GM18505 (cell line): ENCODE measurements at regions not wholly inside any gene's neighbourhood (a gene's known extent, or its start where the extent isn't known, plus 50 kb on each side); places are given as distances from the start of the nearest gene placed in this dataset.

Experiments used
- ATAC-seq: cut with Tn5 transposase; IDR thresholded peaks from one replicate; pipeline ENCODE4 v1.9.1; 2021; ENCODE audit not compliant: unreplicated experiment
- POLR2A ChIP-seq: IDR thresholded peaks from 4 replicates; pipeline ENCODE4 v1.6.1; 2011; ENCODE audit warnings: borderline replicate concordance; ENCODE audit not compliant: insufficient read depth, insufficient read length; ENCODE audit errors: extremely low read depth

DNA sequence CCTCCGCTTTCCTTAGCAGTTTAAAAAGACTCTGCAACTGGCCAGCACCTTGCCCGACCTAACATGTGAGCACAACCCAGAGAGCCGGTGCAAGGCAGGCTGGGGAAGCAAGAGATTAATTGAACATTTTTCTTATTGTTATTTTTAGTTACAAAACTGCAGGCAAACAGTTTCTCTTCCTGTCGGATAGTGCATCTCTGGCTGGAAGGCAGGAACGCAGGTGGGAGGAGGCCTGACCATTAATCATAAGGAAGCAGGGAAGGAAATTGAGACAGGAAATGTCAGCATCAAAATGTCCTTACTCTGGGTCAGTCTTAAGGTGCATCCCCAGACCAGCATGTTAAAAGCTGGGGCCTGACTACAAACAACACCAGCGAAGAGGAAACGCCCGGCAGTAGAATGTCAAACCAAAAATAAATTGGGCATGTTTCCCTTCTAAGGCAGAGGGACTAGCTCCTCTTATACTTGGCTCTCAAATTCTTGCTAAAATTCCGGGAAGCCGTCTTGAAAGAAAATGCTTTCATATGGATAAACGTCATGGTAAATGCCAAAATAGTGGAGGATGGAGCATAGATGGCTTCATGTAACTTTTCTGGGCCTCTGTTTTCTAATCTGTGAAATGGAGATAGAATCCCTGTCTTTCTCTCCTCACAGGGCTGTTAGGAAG is 226.8 kb downstream of the RAP2A start:
- no peak for ATAC-seq
- TF ChIP-seq POLR2A = no peak

DNA sequence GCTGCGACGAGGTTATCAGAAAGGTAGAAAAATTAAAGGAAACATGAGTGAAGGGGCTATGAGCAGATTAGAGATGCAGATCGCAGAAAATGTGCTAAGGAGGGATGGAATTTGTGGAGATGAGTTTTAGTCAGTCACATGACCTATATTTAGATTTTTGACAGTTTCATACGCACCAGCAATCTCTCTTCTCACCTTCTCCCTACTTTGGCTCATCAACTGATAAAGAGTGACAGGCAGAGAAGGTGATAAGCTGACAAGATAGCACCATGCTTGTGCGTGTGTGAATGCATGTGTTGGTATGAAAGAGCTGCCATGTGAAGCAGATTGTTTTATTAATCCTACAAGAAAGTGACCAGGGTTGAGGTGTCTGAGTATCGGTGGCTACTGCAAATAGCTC is 252.6 kb downstream of the RAP2A start:
- no peak for ATAC-seq
- no peak for TF ChIP-seq POLR2A

DNA sequence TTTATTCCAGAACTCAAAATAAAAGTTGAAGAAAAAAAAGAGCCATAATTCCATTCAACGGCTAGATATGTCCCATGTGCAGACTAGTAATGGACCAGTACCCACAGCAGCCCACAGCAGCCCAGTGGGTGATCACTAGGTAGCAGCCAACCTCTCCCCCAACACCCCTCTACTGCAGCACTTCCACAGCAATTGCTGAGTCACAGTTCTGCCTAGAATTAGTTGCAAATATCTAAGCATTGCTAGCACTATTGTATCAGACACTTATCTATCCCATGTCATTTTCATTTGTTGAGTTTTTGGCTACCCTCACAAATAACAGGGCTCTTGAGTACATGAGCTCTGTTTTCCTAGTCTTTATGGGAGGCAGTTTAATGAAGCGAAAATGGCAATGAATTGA is 258.7 kb downstream of the RAP2A start:
- no peak for ATAC-seq
- TF ChIP-seq POLR2A = no peak

DNA sequence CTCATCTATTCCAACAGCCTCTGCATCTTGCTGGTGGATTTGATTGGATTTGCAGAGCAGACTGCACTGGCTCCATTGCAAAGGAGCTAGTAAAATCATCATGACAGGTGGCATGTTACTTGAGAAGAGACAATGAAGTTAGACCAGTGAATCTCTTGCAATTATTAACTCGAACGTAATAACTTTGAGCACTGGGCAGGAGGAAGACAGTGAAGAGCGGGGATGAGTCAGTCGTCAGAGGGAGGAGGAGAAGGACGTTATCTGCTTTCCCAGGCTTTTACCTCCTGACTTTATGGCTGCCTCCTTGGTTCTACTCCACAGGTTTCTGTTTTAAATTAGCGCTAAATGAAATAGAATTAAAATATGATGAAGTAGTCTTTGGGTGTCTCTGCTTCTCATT is 257.8 kb upstream of the IPO5 start:
- no peak for TF ChIP-seq POLR2A
- no peak for ATAC-seq

DNA sequence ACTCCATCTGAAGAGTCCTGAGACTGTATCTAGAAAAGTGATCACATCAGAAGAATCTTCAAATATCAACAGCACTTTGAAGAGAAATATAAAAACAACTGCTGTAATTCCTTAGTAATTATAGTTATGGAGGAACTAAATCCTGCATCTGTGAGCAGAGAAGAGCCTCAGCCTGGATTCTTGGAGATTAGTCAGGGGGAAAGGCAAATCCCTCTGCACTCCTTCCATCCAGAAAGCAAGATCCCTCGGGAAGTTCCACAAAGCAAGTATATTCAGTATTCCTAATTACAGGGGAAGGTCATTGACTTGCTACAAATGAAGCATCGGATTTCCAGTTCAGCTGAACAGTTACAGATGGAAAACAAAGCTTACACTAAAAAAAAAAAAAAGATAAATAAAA is 256.6 kb upstream of the IPO5 start:
- no peak for TF ChIP-seq POLR2A
- ATAC-seq = no peak

DNA sequence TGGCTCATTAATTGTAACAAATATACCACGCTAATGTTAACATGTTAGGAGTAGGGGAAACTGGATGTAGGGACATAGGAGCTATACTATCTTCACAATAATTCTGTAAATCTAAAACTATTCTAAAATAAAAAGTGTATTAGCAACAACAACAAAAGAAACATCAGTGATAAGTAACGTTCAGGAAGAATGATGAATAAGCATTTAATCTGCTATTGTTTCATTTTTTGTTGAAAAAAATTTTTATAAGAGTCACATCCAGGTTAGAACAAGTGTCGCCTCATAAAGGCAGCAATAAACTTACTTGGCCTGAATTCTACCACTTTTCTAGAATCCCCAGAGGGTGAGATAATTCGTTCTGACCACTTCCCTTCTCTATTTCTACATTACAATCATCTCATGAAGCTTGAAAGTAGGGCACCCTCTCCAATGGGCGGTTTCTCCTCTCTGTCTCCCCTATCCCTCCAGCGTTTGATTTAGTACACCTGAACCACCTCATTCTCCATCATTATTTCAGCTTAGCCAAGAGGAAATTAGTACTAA is 253.1 kb upstream of the IPO5 start:
- no peak for ATAC-seq
- TF ChIP-seq POLR2A = no peak

DNA sequence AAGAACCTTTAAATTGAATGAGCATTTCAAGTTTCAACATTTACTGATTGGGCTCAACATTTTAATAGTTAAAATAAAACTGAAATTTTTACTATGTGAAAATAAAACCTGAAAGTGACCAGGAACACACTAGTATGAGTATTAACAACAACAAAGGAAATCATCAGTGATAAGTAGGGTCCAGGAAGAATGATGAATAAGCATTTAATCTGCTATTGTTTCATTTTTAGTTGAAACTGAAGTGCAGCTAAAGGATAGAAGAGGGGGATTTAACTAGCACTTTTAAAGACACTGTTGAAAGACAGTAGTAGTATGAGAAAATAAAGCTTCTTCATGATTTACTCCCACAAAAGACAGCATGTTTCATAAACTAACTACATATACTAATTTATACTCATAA is 250.9 kb upstream of the IPO5 start:
- TF ChIP-seq POLR2A = no peak
- no peak for ATAC-seq

DNA sequence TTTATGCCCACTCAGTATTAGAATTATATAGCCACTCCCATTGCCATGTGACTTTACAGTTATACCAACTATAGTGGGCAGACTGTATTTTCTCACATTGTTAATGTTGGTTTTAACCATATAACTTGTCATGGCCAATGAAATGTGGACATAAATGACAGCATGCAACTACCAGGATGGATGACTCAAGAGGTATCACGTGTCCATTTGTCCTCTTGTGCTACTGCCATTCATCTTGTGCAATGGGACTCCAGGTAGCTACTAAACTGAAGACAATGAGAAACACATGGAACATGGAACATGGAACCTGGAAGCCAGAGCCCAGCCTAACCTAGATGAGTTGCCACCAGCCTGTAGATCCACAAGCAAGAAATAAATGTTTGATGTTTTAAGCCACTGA is 242.7 kb upstream of the IPO5 start:
- ATAC-seq = no peak

DNA sequence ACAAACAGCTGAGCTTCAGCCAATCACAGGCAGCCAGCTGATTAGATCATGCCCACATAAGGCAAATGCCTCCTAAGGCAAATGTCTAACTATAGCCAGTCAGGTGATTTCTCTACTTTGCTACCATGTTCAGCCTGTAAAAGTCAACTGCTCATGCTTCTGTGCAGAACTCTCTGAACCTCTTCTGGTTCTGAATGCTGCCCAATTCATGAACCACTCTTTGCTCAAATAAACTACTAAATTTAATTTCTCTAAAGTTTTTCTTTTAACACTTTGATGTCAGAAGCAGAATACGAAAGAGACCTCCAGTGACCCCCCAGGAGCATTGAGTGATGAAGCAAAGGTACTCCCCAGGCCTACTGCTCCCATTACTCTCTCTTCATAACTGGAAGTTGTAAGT is 240.7 kb upstream of the IPO5 start:
- TF ChIP-seq POLR2A = no peak
- no peak for ATAC-seq

More for the DNA sequence above, 242.7 kb upstream of the IPO5 start:
- no peak for TF ChIP-seq POLR2A

DNA sequence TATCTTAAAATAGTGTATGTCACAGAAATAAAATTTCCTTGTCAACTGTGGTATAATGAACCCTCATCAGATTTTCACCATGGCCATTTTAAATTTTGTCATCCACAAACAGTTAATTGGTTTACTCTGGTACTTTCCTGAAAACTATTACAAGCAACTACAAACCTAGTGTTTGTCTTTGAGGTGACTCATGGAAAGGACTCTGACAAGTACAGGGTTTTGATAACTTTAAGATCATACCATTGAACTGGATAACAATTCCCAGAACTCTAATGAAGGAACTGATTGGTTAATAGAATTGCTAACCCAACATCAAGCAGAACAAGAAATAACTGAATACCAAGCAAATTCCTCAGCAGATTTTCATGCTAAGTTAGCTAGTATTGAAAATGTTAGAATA is 237.7 kb upstream of the IPO5 start:
- TF ChIP-seq POLR2A = no peak

DNA sequence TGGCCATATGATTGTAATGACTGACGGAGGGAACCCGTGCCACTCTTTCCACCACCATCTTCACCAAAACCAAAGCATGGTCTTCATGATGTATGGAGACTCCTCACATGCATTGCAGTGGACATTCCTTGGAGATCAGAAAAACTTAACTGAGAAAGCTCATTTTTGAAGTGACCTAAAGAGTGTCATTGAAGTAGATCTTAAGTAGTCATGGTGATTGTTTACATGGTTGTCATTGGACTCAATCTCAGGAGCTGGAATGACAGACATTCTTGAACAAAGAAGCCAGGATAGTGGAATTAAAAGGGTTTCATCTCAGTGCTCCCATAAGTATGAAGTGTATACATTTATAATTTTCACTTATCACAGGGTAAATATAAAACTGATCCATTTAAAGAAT is 236.7 kb upstream of the IPO5 start:
- TF ChIP-seq POLR2A = no peak
- no peak for ATAC-seq

More for the DNA sequence above, 237.7 kb upstream of the IPO5 start:
- ATAC-seq = no peak

DNA sequence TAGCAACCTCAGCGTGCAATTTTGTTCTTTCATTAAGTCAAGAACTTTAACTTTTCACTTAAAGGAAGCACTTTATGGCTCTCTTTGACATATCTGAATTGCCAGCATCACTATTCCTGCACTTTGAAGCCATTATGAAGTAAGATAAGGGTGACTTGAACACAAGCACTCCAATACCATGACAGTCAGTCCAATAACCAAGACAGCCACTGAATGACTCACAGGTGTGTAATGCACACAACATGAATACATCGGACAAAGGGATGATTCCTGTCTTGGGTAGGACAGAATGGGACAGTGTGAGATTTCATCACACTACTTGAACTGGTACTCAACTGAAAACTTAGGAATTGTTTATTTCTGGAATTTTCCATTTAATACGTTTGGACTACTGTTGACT is 233.7 kb upstream of the IPO5 start:
- no peak for ATAC-seq
- no peak for TF ChIP-seq POLR2A

DNA sequence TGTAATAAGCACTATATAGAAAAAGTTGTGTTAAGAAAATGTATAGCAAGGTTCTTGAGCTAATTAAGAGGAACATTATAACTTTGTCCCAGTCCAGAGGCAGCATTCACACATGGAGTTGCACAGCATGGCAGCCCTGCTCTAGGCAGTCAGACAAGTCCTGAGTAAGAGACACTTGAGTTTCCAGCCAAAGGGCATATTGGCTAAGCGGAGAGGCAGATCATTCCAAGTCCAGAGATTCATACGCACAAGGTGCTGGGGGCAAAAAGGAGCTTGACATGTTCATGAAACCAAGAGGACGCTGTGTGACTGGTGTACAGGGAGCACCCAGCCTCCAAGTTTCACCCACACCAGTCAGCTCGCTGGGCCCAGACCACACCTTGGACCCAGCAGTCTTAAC is 232.6 kb upstream of the IPO5 start:
- TF ChIP-seq POLR2A = no peak
- no peak for ATAC-seq

DNA sequence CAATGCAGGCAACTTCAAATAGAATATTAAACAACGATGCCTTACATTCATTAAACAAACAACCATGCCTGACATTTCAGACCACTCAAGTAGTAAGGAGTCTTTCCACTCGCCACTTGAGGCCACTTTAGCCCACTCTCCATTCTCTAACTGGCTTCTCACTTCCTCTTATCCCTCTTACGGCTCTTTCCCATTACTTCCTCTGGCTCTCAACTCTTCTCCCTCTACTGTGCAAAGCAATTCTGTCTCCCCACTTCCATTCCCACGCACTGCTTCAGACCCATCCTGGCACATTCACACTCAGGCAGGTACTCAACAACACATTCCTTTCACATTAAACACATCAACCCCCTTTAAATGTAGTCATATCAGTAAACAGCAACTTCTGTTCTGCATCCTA is 229.8 kb upstream of the IPO5 start:
- ATAC-seq = no peak
- TF ChIP-seq POLR2A = no peak

DNA sequence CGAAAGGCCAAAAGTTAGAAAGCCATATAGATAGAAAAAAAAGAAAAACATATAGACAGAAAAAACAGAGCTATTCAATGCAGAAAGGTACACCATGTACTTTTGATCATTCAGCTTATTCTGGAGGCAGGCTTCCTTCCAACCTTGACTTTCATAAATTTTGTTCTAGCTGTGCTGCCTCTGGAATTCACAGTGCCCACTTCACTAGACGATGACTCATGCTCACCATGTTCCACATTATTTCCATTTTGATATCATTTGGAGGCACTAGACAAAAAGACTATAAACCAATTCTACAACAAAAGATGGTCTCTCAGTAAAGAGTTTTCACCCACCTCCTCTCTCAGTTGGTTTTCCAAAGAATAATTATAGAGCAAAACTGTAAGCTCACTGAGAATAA is 229.0 kb upstream of the IPO5 start:
- no peak for ATAC-seq
- TF ChIP-seq POLR2A = no peak
